WTC11 (cell line): ENCODE measurements at regions not wholly inside any gene's neighbourhood (a gene's known extent, or its start where the extent isn't known, plus 50 kb on each side); places are given as distances from the start of the nearest gene placed in this dataset.

ENCODE experiments used
- ATF6 ChIP-seq: sonication (generic); formaldehyde crosslinking; IDR thresholded peaks from 2 replicates; pipeline ENCODE4 v1.8.1; 2023; ENCODE audit warnings: mild to moderate bottlenecking, missing genetic modification reagents
- ETV6 ChIP-seq: sonication (generic); formaldehyde crosslinking; IDR thresholded peaks from 2 replicates; pipeline ENCODE4 v1.8.1; 2022; ENCODE audit warnings: mild to moderate bottlenecking, missing genetic modification reagents
- IRF1 ChIP-seq: sonication (generic); formaldehyde crosslinking; IDR thresholded peaks from 2 replicates; pipeline ENCODE4 v1.8.0; 2023; ENCODE audit warnings: missing genetic modification reagents
- NR3C1 ChIP-seq: sonication (generic); formaldehyde crosslinking; conservative IDR thresholded peaks from 2 replicates; pipeline ENCODE4 v1.8.1; 2023; ENCODE audit warnings: low read depth, mild to moderate bottlenecking, missing genetic modification reagents
- PRRX2 ChIP-seq: fragments of 250-450 bp; sonication (Bioruptor Pico); IDR thresholded peaks from 2 replicates; pipeline ENCODE4 v1.8.0; 2021; ENCODE audit warnings: mild to moderate bottlenecking
- SMAD3 ChIP-seq: sonication (generic); formaldehyde crosslinking; IDR thresholded peaks from 2 replicates; pipeline ENCODE4 v1.8.0; 2022; ENCODE audit warnings: missing genetic modification reagents, mild to moderate bottlenecking, borderline replicate concordance
- SP1 ChIP-seq: sonication (generic); formaldehyde crosslinking; conservative IDR thresholded peaks from 2 replicates; pipeline ENCODE4 v1.8.1; 2022; ENCODE audit warnings: missing genetic modification reagents
- TF ChIP-seq, protein P1 (sequence below): fragments of 200-600 bp; IDR thresholded peaks from 2 replicates; pipeline ENCODE4 v1.8.0; 2022; ENCODE audit warnings: antibody characterized with exemption
- TF ChIP-seq, protein P2 (sequence below): sonication (generic); formaldehyde crosslinking; IDR thresholded peaks from 2 replicates; pipeline ENCODE4 v1.8.1; 2023; ENCODE audit warnings: mild to moderate bottlenecking, missing genetic modification reagents, moderate library complexity
- TF ChIP-seq, protein P3 (sequence below): fragments of 250-450 bp; sonication (Bioruptor Pico); IDR thresholded peaks from 2 replicates; pipeline ENCODE4 v1.9.0; 2021; ENCODE audit warnings: mild to moderate bottlenecking

GRCh38 chr15:70383856-70384255, 286.1 kb upstream of the TLE3 start:
- TF ChIP-seq, protein P1, sequence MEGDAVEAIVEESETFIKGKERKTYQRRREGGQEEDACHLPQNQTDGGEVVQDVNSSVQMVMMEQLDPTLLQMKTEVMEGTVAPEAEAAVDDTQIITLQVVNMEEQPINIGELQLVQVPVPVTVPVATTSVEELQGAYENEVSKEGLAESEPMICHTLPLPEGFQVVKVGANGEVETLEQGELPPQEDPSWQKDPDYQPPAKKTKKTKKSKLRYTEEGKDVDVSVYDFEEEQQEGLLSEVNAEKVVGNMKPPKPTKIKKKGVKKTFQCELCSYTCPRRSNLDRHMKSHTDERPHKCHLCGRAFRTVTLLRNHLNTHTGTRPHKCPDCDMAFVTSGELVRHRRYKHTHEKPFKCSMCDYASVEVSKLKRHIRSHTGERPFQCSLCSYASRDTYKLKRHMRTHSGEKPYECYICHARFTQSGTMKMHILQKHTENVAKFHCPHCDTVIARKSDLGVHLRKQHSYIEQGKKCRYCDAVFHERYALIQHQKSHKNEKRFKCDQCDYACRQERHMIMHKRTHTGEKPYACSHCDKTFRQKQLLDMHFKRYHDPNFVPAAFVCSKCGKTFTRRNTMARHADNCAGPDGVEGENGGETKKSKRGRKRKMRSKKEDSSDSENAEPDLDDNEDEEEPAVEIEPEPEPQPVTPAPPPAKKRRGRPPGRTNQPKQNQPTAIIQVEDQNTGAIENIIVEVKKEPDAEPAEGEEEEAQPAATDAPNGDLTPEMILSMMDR = no peak
- no peak for TF ChIP-seq SMAD3
- no peak for TF ChIP-seq ETV6
- TF ChIP-seq, protein P2, sequence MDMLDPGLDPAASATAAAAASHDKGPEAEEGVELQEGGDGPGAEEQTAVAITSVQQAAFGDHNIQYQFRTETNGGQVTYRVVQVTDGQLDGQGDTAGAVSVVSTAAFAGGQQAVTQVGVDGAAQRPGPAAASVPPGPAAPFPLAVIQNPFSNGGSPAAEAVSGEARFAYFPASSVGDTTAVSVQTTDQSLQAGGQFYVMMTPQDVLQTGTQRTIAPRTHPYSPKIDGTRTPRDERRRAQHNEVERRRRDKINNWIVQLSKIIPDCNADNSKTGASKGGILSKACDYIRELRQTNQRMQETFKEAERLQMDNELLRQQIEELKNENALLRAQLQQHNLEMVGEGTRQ = no peak
- TF ChIP-seq SP1 = no peak
- no peak for TF ChIP-seq ATF6 (CRISPR knock-in tag)
- TF ChIP-seq, protein P3, sequence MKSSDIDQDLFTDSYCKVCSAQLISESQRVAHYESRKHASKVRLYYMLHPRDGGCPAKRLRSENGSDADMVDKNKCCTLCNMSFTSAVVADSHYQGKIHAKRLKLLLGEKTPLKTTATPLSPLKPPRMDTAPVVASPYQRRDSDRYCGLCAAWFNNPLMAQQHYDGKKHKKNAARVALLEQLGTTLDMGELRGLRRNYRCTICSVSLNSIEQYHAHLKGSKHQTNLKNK (CRISPR knock-in tag) = no peak
- no peak for TF ChIP-seq PRRX2 (CRISPR knock-in tag)
- no peak for TF ChIP-seq NR3C1 (CRISPR knock-in tag)
- no peak for TF ChIP-seq IRF1
